Activated naive CD8-positive, alpha-beta T cell treated with anti-CD3 and anti-CD28 coated beads, Interleukin-2, amount 10 ng/mL, durations not matched to agents 7 days and 5 days (primary cell): ENCODE measurements at regions not wholly inside any gene's neighbourhood (a gene's known extent, or its start where the extent isn't known, plus 50 kb on each side); places are given as distances from the start of the nearest gene placed in this dataset.
"Not testable (repeated sequence)": the region's sequence is repeated elsewhere in the genome, so short reads cannot be mapped to it uniquely, and the experiment has no call there.

Experiments
- ATAC-seq: fragments of 150-1000 bp; cut with Tn5 transposase; one replicate; pipeline ENCODE4 v1.10.0; 2021; ENCODE audit warnings: low read depth, moderate library complexity
- POLR2A ChIA-PET: fragments of 350-600 bp; sonication (Branson Sonifier 250); formaldehyde crosslinking; loops from one replicate; lab custom pipeline; 2021; ENCODE audit warnings: antibody characterized with exemption; lab: Charles Lee
- DNase-seq: peaks from one replicate; pipeline ENCODE4 v3.0.0; 2021
- H3K27ac Mint-ChIP-seq: one replicate; pipeline ENCODE4 v1.8.0; 2022; ENCODE audit warnings: mild to moderate bottlenecking, mixed read lengths
- H3K27me3 Mint-ChIP-seq: one replicate; pipeline ENCODE4 v1.8.0; 2022; ENCODE audit warnings: mild to moderate bottlenecking, moderate library complexity, mixed read lengths
- H3K36me3 Mint-ChIP-seq: one replicate; pipeline ENCODE4 v1.8.0; 2021; ENCODE audit warnings: mild to moderate bottlenecking, mixed read lengths
- H3K4me1 Mint-ChIP-seq: one replicate; pipeline ENCODE4 v1.8.0; 2021; ENCODE audit warnings: mixed read lengths
- H3K4me3 Mint-ChIP-seq: one replicate; pipeline ENCODE4 v1.8.0; 2022; ENCODE audit warnings: mild to moderate bottlenecking, moderate library complexity, mixed read lengths
- H3K9me3 Mint-ChIP-seq: one replicate; pipeline ENCODE4 v1.8.0; 2021; ENCODE audit warnings: mixed read lengths

DNA sequence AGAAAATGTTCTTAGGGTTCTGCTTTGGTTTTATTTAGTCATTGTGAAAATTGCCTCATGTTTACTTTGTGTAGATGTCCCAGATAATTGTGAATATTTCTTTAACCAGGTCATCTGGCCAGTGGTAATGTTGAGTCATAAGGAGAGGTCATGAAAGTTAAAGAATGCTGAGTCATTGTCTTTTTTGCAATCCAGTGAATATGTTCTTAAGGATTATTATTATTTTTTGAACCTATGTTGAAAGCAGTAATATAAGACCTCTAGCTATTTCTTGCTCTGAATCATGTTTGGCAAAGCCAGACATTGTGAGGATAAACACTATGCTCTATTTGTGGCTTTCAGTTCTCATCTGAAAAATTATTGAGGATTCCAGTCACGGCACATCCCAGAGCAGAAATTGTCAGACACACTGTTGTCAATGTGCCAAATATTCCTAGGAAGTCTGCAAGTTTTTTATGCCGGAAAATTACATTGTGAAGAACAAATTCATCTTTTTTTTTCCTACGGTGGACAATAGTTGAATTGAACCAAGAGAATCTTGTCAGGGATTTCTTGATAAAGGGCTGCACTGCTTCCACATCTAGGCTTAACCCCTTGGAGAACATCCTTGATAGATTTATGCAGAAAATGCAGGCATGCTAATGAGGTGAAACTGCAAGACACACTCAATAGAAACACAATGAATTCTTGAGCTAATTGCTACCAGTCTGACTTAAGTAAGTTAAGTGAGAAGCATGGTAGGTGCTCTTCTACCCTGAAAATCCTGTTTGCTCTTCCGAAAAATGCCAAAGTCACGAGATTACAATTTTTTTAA, 369.6 kb downstream of the ATP23 start:
- Mint-ChIP-seq H3K4me1 (no peaks in the 10 kb centered on the region), H3K36me3 (no peaks in the 10 kb centered on the region), H3K27me3 (no peaks in the 10 kb centered on the region), H3K9me3 (no peaks in the 10 kb centered on the region), H3K4me3 (no peak overlapping the region), H3K27ac (no peak overlapping the region)
- no peak for DNase-seq
- POLR2A ChIA-PET, result no interaction called here
- ATAC-seq, result no peak

DNA sequence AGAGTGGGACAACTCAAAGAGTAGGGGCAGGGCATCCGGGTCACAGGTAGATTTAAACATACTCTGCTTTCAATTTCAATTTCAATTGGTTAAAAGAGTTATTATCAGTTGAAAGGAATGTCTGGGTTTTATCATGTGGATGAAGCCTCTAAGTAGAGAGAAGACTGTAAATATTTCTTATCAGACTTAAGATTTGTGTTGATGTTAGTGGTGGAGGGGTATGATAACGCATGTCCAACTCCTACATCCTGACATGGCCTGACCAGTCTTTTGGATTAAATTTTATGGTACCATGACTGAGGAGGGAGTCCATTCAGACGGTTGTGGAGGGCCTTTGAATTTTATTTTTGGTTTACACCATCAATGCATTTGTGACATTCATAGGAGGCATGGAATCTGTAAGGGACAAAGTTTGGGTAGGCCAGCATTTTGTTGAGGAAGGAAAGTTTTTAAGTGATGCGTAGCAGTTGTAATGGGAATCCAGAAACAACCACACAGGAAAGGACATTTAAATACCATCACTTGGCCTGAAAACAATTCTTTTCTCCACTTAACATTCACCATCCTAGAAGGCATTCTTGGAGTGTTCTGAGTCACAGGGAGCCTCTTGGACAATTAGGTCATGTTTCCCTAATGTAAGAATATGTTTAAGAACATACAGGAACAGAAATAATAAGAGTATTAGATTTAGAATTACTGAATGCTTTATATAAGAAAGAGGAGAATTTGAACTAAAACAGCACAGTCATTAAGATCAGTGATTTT, 371.9 kb downstream of the ATP23 start:
- ATAC-seq (no peak), DNase-seq (no peak)
- Mint-ChIP-seq H3K4me3 (no peak overlapping the region), H3K4me1 (no peaks in the 10 kb centered on the region), H3K27me3 (no peaks in the 10 kb centered on the region), H3K36me3 (no peaks in the 10 kb centered on the region), H3K9me3 (no peaks in the 10 kb centered on the region), H3K27ac (no peak overlapping the region)
- POLR2A ChIA-PET, result no interaction called here

DNA sequence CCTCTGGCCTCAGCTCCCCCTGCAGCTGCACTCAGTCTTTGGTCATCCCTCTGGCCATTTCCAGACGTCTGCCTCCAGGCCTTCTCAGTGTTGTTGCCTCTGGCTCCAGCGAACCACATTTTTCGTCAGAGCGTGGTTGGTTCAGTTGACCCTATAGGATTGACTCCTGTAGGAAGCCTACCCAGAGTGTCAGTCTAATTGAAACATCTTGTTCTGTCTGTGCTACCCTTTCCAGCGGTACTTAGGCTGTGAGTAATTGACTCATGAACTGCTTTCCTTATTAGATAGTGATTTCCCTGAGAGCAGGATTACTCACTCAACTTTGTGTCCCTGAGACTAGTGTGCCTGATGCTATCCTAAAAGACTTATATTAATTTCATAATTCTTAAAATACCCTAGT, 373.2 kb downstream of the ATP23 start:
- H3K4me1 Mint-ChIP-seq, result no peaks in the 10 kb centered on the region
- no peak overlapping the region for H3K4me3 Mint-ChIP-seq
- no peaks in the 10 kb centered on the region for H3K36me3 Mint-ChIP-seq
- POLR2A ChIA-PET, result no interaction called here
- H3K9me3 Mint-ChIP-seq, result no peaks in the 10 kb centered on the region
- no peak for ATAC-seq
- H3K27me3 Mint-ChIP-seq, result no peaks in the 10 kb centered on the region
- DNase-seq, result no peak
- no peak overlapping the region for H3K27ac Mint-ChIP-seq

DNA sequence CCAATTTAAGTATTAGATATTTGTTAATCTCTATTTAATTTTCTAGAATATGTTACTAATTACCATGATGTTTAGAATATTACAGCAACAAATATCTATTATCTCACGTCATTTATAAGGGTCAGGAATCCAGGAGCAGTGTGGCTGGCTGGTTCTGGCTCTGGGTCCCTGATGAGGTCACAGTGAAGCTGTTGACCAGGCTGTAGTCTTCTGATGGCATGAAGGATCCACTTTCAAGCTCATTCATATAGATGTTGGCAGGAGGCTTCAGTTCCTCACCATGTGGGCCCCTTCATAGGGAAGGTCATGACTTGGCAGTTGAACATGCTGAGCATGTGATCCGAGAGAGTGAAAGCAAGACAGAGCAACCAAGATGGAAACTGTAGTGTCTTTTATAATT, 375.6 kb downstream of the ATP23 start:
- no peak for DNase-seq
- no peaks in the 10 kb centered on the region for H3K27me3 Mint-ChIP-seq
- no peak overlapping the region for H3K4me3 Mint-ChIP-seq
- no peaks in the 10 kb centered on the region for H3K9me3 Mint-ChIP-seq
- H3K36me3 Mint-ChIP-seq, result no peaks in the 10 kb centered on the region
- ATAC-seq, result no peak
- POLR2A ChIA-PET, result no interaction called here
- H3K27ac Mint-ChIP-seq, result no peak overlapping the region
- H3K4me1 Mint-ChIP-seq, result no peaks in the 10 kb centered on the region

DNA sequence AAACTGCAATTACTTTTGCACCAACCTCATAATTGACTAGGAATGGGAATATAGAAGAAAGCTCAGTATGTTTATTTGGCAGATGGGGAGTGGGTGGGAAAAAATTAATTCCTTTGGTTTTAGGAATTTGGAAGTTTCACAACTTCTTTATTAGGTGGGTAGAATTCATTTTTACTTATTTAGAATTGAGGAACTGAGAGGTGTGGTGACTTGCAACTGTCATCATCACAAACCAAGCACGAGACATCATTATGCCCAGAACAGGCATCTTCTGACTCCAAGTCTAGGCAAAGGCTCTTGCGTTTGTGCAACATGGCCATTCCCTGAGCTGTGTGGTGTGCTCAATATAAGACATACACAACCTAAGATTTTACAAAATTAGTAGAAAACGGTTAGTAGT, 380.0 kb downstream of the ATP23 start:
- ATAC-seq (no peak), DNase-seq (no peak)
- Mint-ChIP-seq H3K27ac (no peak overlapping the region), H3K4me3 (no peak overlapping the region), H3K27me3 (no peaks in the 10 kb centered on the region), H3K9me3 (no peaks in the 10 kb centered on the region), H3K4me1 (no peaks in the 10 kb centered on the region), H3K36me3 (no peaks in the 10 kb centered on the region)
- POLR2A ChIA-PET, result no interaction called here

DNA sequence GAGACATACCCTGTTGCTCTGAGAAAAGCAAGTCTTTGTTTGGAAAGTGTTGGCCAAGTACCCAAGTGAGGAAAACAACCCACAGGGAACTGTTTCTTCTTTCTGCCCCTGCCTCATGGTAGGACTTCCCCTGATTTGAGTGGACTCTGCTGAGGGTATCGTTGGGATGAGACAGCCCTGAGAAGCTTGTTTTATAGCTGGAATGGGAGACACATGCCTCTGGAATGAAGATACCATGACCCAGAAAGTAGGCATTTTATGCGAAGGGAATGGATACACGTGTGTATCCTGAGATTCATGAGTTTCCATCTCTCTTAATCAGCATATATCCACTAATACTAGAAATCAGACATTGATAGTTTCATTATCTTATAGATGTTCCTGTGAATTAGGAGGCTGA, 382.3 kb downstream of the ATP23 start:
- Mint-ChIP-seq H3K36me3 (no peaks in the 10 kb centered on the region), H3K27ac (no peak overlapping the region), H3K9me3 (no peaks in the 10 kb centered on the region), H3K27me3 (no peaks in the 10 kb centered on the region), H3K4me1 (no peaks in the 10 kb centered on the region), H3K4me3 (no peak overlapping the region)
- DNase-seq, result no peak
- POLR2A ChIA-PET, result no interaction called here
- ATAC-seq, result no peak

DNA sequence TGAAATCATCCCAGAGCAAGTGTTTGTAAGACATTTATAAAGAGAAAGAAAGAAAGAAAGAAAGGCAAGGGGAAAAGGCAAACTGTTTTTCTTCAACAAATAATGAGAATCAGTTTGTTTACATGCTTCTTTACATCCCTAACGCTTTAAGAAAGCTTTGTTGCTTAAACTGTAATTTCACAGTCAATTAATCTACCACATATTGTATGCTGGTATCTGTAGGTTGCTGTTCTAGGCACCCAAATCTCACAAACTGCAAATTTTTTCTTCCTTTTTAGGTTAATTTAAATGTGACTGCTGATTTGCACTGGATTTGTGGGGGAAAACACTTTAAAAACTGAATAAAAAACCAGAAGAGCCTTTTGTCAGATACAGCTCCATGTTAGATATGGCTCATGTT, 384.2 kb downstream of the ATP23 start:
- H3K4me1 Mint-ChIP-seq, result no peaks in the 10 kb centered on the region
- no peak overlapping the region for H3K4me3 Mint-ChIP-seq
- POLR2A ChIA-PET, result no interaction called here
- no peak overlapping the region for H3K27ac Mint-ChIP-seq
- ATAC-seq (no peak), DNase-seq (no peak)
- H3K9me3 Mint-ChIP-seq, result no peaks in the 10 kb centered on the region
- no peaks in the 10 kb centered on the region for H3K27me3 Mint-ChIP-seq
- no peaks in the 10 kb centered on the region for H3K36me3 Mint-ChIP-seq

DNA sequence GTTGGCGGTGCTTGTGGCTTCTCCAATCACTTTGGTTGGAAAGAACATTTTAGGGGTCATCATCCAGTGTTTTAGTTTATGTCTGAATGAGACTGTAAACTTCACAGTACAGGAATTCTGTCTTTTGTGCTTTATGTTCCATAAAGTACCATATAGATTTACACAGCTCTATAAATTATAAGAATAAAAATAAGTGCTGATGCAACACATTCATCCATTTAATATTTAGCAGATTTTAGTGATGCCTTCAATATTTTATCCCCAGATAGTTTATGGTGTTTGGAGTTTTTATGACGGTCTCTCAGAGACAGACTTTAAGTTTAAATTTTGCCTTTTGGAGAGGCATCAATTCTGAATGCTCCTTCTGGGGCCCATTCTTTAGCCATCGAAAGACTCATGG, 385.2 kb downstream of the ATP23 start:
- ATAC-seq (no peak), DNase-seq (no peak)
- Mint-ChIP-seq H3K4me3 (no peak overlapping the region), H3K9me3 (no peaks in the 10 kb centered on the region), H3K4me1 (no peaks in the 10 kb centered on the region), H3K27me3 (no peaks in the 10 kb centered on the region), H3K36me3 (no peaks in the 10 kb centered on the region), H3K27ac (no peak overlapping the region)
- POLR2A ChIA-PET, result no interaction called here

DNA sequence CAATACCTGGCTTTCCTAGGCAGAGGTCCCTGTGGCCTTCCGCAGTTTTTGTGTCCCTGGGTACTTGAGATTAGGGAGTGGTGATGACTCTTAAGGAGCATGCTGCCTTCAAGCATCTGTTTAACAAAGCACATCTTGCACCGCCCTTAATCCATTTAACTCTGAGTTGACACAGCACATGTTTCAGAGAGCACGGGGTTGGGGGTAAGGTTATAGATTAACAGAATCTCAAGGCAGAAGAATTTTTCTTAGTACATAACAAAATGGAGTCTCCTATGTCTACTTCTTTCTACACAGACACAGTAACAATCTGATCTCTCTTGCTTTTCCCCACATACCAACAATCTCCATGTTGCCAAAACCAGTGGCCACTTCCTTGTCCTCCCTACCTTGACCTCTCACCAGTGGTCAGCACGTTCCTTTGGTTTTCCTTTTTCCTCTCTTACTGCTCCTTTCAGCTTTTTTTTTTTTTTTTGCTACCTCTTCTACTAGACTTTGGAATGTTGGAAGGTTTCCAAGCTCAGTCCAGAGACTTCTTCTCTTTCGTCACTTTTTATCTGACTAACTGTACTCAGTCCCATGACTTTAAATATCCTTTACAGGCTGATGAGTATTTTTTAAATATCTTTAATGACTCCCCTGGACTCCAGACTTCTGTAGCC, 395.3 kb downstream of the ATP23 start:
- H3K27me3 Mint-ChIP-seq, H3K4me3 Mint-ChIP-seq, H3K27ac Mint-ChIP-seq, H3K36me3 Mint-ChIP-seq, H3K4me1 Mint-ChIP-seq, POLR2A ChIA-PET, DNase-seq, H3K9me3 Mint-ChIP-seq, ATAC-seq: not testable (repeated sequence)

DNA sequence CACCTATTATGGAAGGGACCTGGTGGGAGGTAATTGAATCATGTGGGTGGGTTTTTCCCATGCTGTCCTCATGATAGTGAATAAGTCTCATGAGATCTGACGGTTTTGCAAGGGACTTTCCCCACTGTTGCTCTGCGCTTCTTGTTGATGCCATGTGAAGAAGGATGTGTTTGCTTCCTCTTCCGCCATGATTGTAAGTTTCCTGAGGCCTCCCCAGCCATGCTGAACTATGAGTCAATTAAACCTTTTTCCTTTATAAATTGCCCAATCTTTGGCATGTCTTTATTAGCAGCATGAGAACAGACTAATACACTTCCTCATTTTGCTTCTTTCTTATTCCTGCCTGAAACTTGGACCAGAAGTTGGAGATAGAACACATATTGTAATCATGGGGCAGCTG, 396.2 kb downstream of the ATP23 start:
- H3K4me1 Mint-ChIP-seq, ATAC-seq, DNase-seq, H3K27ac Mint-ChIP-seq, POLR2A ChIA-PET, H3K9me3 Mint-ChIP-seq, H3K27me3 Mint-ChIP-seq, H3K36me3 Mint-ChIP-seq, H3K4me3 Mint-ChIP-seq: not testable (repeated sequence)

DNA sequence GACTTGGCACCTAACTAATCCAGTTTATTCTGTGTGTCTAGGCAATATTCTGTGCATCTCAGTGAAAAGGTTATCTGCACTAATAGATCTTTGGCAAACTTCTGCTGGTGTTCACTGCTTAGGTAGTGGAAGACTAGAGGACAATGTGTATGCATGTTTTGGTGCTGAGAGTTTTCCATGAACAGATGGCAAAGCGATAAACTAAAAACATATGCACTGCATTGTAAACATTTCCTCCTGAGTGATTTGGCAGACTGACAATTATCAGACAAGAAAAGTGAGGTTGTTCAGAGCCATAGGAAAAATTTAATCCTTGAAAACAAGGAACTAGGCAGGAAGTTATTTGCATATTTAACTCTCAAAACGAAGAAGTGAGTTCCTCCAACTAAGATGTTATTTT, 400.4 kb downstream of the ATP23 start:
- H3K4me3 Mint-ChIP-seq, result no peak overlapping the region

DNA sequence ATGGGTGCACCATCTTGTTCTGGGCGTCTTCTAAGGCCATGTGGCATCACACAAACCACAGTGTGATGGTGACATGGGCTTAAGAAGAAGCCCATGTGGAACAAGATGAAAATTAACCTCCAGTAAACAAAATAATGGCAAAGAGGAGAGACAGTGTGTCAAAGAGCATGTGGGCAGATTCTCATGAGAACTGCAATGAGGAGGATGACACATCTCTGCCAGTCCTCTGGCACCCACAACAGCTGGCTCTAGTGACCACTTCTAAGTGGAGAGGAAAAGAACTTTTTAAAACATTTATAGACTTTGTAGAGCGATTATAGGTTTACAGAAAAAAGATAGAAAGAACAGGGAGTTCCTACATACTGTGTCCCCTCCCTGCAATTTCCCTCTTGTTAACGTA, 401.4 kb downstream of the ATP23 start:
- ATAC-seq, result no peak
- peaks cover 4% of the 10 kb centered on the region for H3K27me3 Mint-ChIP-seq
- no peak for DNase-seq
- no peak overlapping the region for H3K27ac Mint-ChIP-seq
- no peaks in the 10 kb centered on the region for H3K4me1 Mint-ChIP-seq
- H3K36me3 Mint-ChIP-seq, result no peaks in the 10 kb centered on the region
- POLR2A ChIA-PET, result no interaction called here
- no peaks in the 10 kb centered on the region for H3K9me3 Mint-ChIP-seq
- no peak overlapping the region for H3K4me3 Mint-ChIP-seq

More for the DNA sequence above, 400.4 kb downstream of the ATP23 start:
- no peaks in the 10 kb centered on the region for H3K36me3 Mint-ChIP-seq
- H3K27me3 Mint-ChIP-seq, result no peaks in the 10 kb centered on the region
- POLR2A ChIA-PET, result no interaction called here
- ATAC-seq (no peak), DNase-seq (no peak)
- no peaks in the 10 kb centered on the region for H3K9me3 Mint-ChIP-seq
- no peak overlapping the region for H3K27ac Mint-ChIP-seq
- H3K4me1 Mint-ChIP-seq, result no peaks in the 10 kb centered on the region

DNA sequence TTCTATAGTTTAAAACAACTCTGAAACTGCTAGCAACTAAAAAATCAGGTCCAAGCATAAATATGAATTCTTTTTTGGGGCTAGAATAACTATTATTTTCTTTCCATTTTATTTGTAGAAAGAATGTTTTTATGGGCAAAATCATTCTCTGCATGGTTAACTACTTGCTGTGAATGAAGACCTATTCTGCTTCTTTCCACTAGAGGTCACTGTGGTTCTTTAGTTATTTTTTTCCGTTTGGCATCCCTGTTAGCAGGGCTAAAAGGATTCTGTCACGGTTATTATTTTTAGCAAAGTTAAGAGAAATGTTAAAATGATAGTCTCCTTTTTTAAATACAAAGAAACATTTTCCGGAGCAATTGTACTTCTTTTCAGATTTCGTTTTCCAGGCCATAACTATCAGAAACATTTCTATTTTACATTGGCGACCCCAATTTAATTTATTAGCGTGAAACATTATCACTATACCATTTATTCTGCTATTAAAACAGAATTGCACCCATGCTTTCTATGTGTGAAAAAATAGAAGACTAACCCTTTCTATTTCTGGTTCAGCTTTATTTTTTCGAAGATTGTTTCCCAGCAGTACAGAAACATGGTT, 404.8 kb downstream of the ATP23 start:
- ATAC-seq, result no peak

More for the DNA sequence above, 404.8 kb downstream of the ATP23 start:
- H3K9me3 Mint-ChIP-seq, result no peaks in the 10 kb centered on the region
- H3K4me3 Mint-ChIP-seq, result no peak overlapping the region
- no peak for DNase-seq
- H3K27ac Mint-ChIP-seq, result no peak overlapping the region
- no peaks in the 10 kb centered on the region for H3K36me3 Mint-ChIP-seq
- no peaks in the 10 kb centered on the region for H3K4me1 Mint-ChIP-seq
- POLR2A ChIA-PET, result no interaction called here
- peaks cover 6% of the 10 kb centered on the region for H3K27me3 Mint-ChIP-seq
